Dedifferentiated amniotic fluid mesenchymal stem cell (primary cell): ENCODE measurements at regions not wholly inside any gene's neighbourhood (a gene's known extent, or its start where the extent isn't known, plus 50 kb on each side); places are given as distances from the start of the nearest gene placed in this dataset.

Experiments
- DNase-seq: peaks from one replicate; pipeline ENCODE4 v3.0.0-alpha.2; 2016; ENCODE audit errors: extremely low spot score

- DNase-seq = no peak
These were observed 182.2 kb downstream of the TTC32 start for GRCh38 chr2:19719540-19719939.

- no peak for DNase-seq
These were observed 184.3 kb downstream of the TTC32 start for GRCh38 chr2:19717446-19717845.

- DNase-seq = no peak
These were observed 186.9 kb downstream of the TTC32 start for GRCh38 chr2:19714926-19715325.

- DNase-seq = no peak
These were observed 188.9 kb downstream of the TTC32 start for GRCh38 chr2:19712850-19713249.

- peak; percentile 92 for DNase-seq
These were observed 190.1 kb downstream of the TTC32 start for GRCh38 chr2:19711470-19712372.

GRCh38 chr2:19710230-19710629 lies 191.6 kb downstream of the TTC32 start:
- no peak for DNase-seq

GRCh38 chr2:19709553-19709952 lies 192.2 kb downstream of the TTC32 start:
- no peak for DNase-seq

- no peak for DNase-seq
These were observed 193.0 kb downstream of the TTC32 start for GRCh38 chr2:19708776-19709175.

- no peak for DNase-seq
These were observed 195.5 kb downstream of the TTC32 start for GRCh38 chr2:19706332-19706731.

GRCh38 chr2:19702267-19702666 lies 199.5 kb downstream of the TTC32 start:
- no peak for DNase-seq

- DNase-seq = no peak
These were observed 200.8 kb downstream of the TTC32 start for GRCh38 chr2:19700861-19701585.

GRCh38 chr2:19697131-19697530 lies 204.7 kb downstream of the TTC32 start:
- DNase-seq = no peak

GRCh38 chr2:19695706-19696105 lies 206.1 kb downstream of the TTC32 start:
- DNase-seq = no peak

- DNase-seq = no peak
These were observed 209.9 kb downstream of the TTC32 start for GRCh38 chr2:19691892-19692291.

GRCh38 chr2:19690429-19690828 lies 211.4 kb downstream of the TTC32 start:
- no peak for DNase-seq

GRCh38 chr2:19689646-19690168 lies 212.1 kb downstream of the TTC32 start:
- DNase-seq = no peak

- no peak for DNase-seq
These were observed 213.7 kb downstream of the TTC32 start for GRCh38 chr2:19688059-19688458.

- DNase-seq = no peak
These were observed 214.6 kb downstream of the TTC32 start for GRCh38 chr2:19687017-19687659.

GRCh38 chr2:19686439-19686838 lies 215.3 kb downstream of the TTC32 start:
- DNase-seq = no peak

- DNase-seq = no peak
These were observed 216.1 kb downstream of the TTC32 start for GRCh38 chr2:19685731-19686130.

GRCh38 chr2:19684516-19684915 lies 217.3 kb downstream of the TTC32 start:
- no peak for DNase-seq

GRCh38 chr2:19683556-19683955 lies 218.2 kb downstream of the TTC32 start:
- no peak for DNase-seq
